H9 (cell line): ENCODE measurements at regions not wholly inside any gene's neighbourhood (a gene's known extent, or its start where the extent isn't known, plus 50 kb on each side); places are given as distances from the start of the nearest gene placed in this dataset.

Experiments
- DNase-seq: peaks from one replicate; pipeline ENCODE4 v3.0.0-alpha.2; 2017
- H2AFZ ChIP-seq: one replicate; pipeline ENCODE4 v1.6.1; 2013; ENCODE audit warnings: mild to moderate bottlenecking, low read length, control low read depth, moderate library complexity
- H2AK5ac ChIP-seq: 2 replicates; pipeline ENCODE4 v1.6.1; 2013; ENCODE audit warnings: low read length, control low read depth, mixed read lengths; ENCODE audit not compliant: insufficient read length
- H2BK120ac ChIP-seq: one replicate; pipeline ENCODE4 v1.6.1; 2013; ENCODE audit warnings: low read depth, mild to moderate bottlenecking, low read length, control low read depth, inconsistent platforms; ENCODE audit not compliant: poor library complexity, severe bottlenecking
- H2BK12ac ChIP-seq: 2 replicates; pipeline ENCODE4 v1.6.1; 2013; ENCODE audit warnings: low read length, control low read depth, mixed read lengths, low read depth; ENCODE audit not compliant: insufficient read length
- H2BK15ac ChIP-seq: 2 replicates; pipeline ENCODE4 v1.6.1; 2013; ENCODE audit warnings: low read depth, low read length, control low read depth
- H2BK20ac ChIP-seq: one replicate; pipeline ENCODE4 v1.6.1; 2013; ENCODE audit warnings: low read depth, mild to moderate bottlenecking, low read length, control low read depth, inconsistent platforms; ENCODE audit not compliant: poor library complexity, severe bottlenecking
- H2BK5ac ChIP-seq: 2 replicates; pipeline ENCODE4 v1.6.1; 2013; ENCODE audit warnings: low read length, control low read depth, mixed read lengths; ENCODE audit not compliant: insufficient read length
- H3K14ac ChIP-seq: 2 replicates; pipeline ENCODE4 v1.6.1; 2013; ENCODE audit warnings: low read length, control low read depth; ENCODE audit not compliant: insufficient read depth
- H3K18ac ChIP-seq: 2 replicates; pipeline ENCODE4 v1.6.1; 2013; ENCODE audit warnings: low read depth, mild to moderate bottlenecking, mixed read lengths, low read length, control low read depth; ENCODE audit not compliant: insufficient read length
- H3K23ac ChIP-seq: 2 replicates; pipeline ENCODE4 v1.6.1; 2013; ENCODE audit warnings: low read length, control low read depth, mixed read lengths, low read depth; ENCODE audit not compliant: insufficient read length
- H3K23me2 ChIP-seq: 2 replicates; pipeline ENCODE4 v1.6.1; 2013; ENCODE audit warnings: low read depth, mild to moderate bottlenecking, mixed read lengths, low read length, control low read depth; ENCODE audit not compliant: insufficient read length, poor library complexity, severe bottlenecking
- H3K27ac ChIP-seq: 2 replicates; pipeline ENCODE4 v1.5.1; 2013; ENCODE audit warnings: low read length, control low read depth, mixed read lengths, low read depth; ENCODE audit not compliant: insufficient read length
- H3K27me3 ChIP-seq: 2 replicates; pipeline ENCODE4 v1.6.1; 2013; ENCODE audit warnings: low read length, control low read depth, inconsistent platforms; ENCODE audit not compliant: insufficient read depth
- H3K4ac ChIP-seq: 2 replicates; pipeline ENCODE4 v1.6.1; 2013; ENCODE audit warnings: low read depth, mild to moderate bottlenecking, control low read depth, inconsistent platforms, low read length, moderate library complexity
- H3K4me1 ChIP-seq: 2 replicates; pipeline ENCODE4 v1.6.1; 2013; ENCODE audit warnings: low read length, control low read depth, inconsistent platforms; ENCODE audit not compliant: insufficient read depth
- H3K4me2 ChIP-seq: 2 replicates; pipeline ENCODE4 v1.6.1; 2013; ENCODE audit warnings: low read length, control low read depth, mixed read lengths; ENCODE audit not compliant: insufficient read length, insufficient read depth
- H3K56ac ChIP-seq: 2 replicates; pipeline ENCODE4 v1.6.1; 2013; ENCODE audit warnings: low read depth, mild to moderate bottlenecking, mixed read lengths, low read length, control low read depth; ENCODE audit not compliant: insufficient read length
- H3K79me1 ChIP-seq: 2 replicates; pipeline ENCODE4 v1.6.1; 2013; ENCODE audit warnings: low read depth, mild to moderate bottlenecking, moderate library complexity, low read length, control low read depth, inconsistent platforms; ENCODE audit not compliant: insufficient read depth, poor library complexity, severe bottlenecking
- H3K79me2 ChIP-seq: 2 replicates; pipeline ENCODE4 v1.6.1; 2013; ENCODE audit warnings: low read length, control low read depth, inconsistent platforms; ENCODE audit not compliant: insufficient read depth
- H3K9ac ChIP-seq: 2 replicates; pipeline ENCODE4 v1.6.1; 2013; ENCODE audit warnings: low read length, control low read depth, mixed read lengths; ENCODE audit not compliant: insufficient read length; ENCODE audit errors: extremely low read depth
- H3K9me3 ChIP-seq: one replicate; pipeline ENCODE4 v1.6.1; 2013; ENCODE audit warnings: low read depth, low read length, inconsistent platforms; ENCODE audit not compliant: control insufficient read depth
- H3T11ph ChIP-seq: one replicate; pipeline ENCODE4 v1.6.1; 2013; ENCODE audit warnings: mild to moderate bottlenecking, low read length, control low read depth, inconsistent platforms
- H4K20me1 ChIP-seq: one replicate; pipeline ENCODE4 v1.6.1; 2013; ENCODE audit not compliant: control insufficient read depth, insufficient read length, insufficient read depth
- H4K5ac ChIP-seq: 2 replicates; pipeline ENCODE4 v1.6.1; 2013; ENCODE audit warnings: low read depth, mild to moderate bottlenecking, mixed read lengths, low read length, control low read depth; ENCODE audit not compliant: insufficient read length
- H4K8ac ChIP-seq: replicated peaks from 2 replicates; pipeline ENCODE4 v1.6.1; 2013; ENCODE audit warnings: low read length, control low read depth, mixed read lengths, low read depth; ENCODE audit not compliant: insufficient read length
- H4K91ac ChIP-seq: 2 replicates; pipeline ENCODE4 v1.6.1; 2013; ENCODE audit warnings: low read depth, mild to moderate bottlenecking, moderate library complexity, mixed read lengths, low read length, control low read depth; ENCODE audit not compliant: insufficient read length
- H3K27ac Mint-ChIP-seq, 3 experiments: 2 replicates in 2 of 3; 3 replicates in 1 of 3; pipeline ENCODE4 v1.8.0; 2020 to 2021; ENCODE audit warnings: mixed read lengths in 3 of 3, mild to moderate bottlenecking in 1 of 3, moderate library complexity in 1 of 3
- H3K27me3 Mint-ChIP-seq: 2 replicates; pipeline ENCODE4 v1.8.0; 2021; ENCODE audit warnings: low read depth, mild to moderate bottlenecking, moderate library complexity, mixed read lengths
- H3K36me3 Mint-ChIP-seq, 3 experiments: 2 replicates in 2 of 3; 3 replicates in 1 of 3; pipeline ENCODE4 v1.8.0; 2020 to 2021; ENCODE audit warnings: low read depth in 3 of 3, mixed read lengths in 3 of 3; ENCODE audit not compliant: insufficient read depth in 1 of 3
- H3K4me1 Mint-ChIP-seq, 2 experiments: 2 replicates each; pipeline ENCODE4 v1.8.0; 2020; ENCODE audit warnings: mixed read lengths in 2 of 2
- H3K4me3 Mint-ChIP-seq, 2 experiments: 2 replicates in 1 of 2; 3 replicates in 1 of 2; pipeline ENCODE4 v1.8.0; 2020 to 2021; ENCODE audit warnings: mild to moderate bottlenecking in 2 of 2, mixed read lengths in 2 of 2, moderate library complexity in 1 of 2
- H3K9me3 Mint-ChIP-seq, 2 experiments: 2 replicates in 1 of 2; 3 replicates in 1 of 2; pipeline ENCODE4 v1.8.0; 2020; ENCODE audit warnings: mild to moderate bottlenecking in 2 of 2, mixed read lengths in 2 of 2, moderate library complexity in 1 of 2
- WGBS: extraction: QIAGEN DNeasy Blood & Tissue Kit; methylation state at CpG from one replicate; pipeline ENCODE4 v1.1.7; 2013; ENCODE audit warnings: missing lambda C conversion rate, low lambda C conversion rate, mixed read lengths; ENCODE audit not compliant: insufficient read length; ENCODE audit errors: extremely low coverage; 5-methylcytosine and 5-hydroxymethylcytosine counted together
- TF ChIP-seq, protein P1 (sequence below): fragments of 200-600 bp; sonication (generic); conservative IDR thresholded peaks from 3 replicates; pipeline ENCODE4 v1.8.0; 2021; ENCODE audit warnings: antibody characterized with exemption, mild to moderate bottlenecking

DNA sequence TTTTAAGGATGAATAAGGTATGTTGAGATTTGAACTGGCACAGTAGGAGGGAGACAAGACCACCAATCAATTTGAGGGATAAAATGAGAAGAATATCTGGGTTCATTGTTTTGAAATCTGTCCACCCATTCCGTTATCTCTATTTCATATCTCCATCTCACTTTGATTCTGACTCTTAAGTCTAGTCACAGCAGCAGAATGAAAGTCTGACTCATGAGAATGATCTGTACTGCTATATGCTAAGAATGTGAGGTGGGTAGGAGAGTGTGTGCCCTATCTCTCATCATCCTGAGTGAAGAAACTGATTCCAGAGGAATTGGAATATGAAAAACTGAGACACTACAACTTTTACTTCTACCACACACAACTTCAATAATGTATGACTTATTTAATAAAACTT lies 1994.5 kb upstream of the PIK3C3 start:
- Histone ChIP-seq H2AFZ (no peak overlapping the region), H2AK5ac (no peak overlapping the region), H2BK20ac (no peak overlapping the region), H3K4me2 (no peak overlapping the region), H2BK15ac (no peak overlapping the region), H3K23me2 (no peaks in the 10 kb centered on the region), H4K91ac (no peak overlapping the region), H4K8ac (no peak overlapping the region), H3K27me3 (no peaks in the 10 kb centered on the region), H3K27ac (no peak overlapping the region), H3K79me2 (no peaks in the 10 kb centered on the region), H3K56ac (no peak overlapping the region), H3K9me3 (no peaks in the 10 kb centered on the region), H2BK5ac (no peak overlapping the region), H3K4ac (no peak overlapping the region), H3K18ac (no peak overlapping the region), H3K4me1 (no peaks in the 10 kb centered on the region), H3K23ac (no peak overlapping the region), H2BK120ac (no peak overlapping the region), H4K20me1 (no peaks in the 10 kb centered on the region), H3K79me1 (no peaks in the 10 kb centered on the region), H3K14ac (no peak overlapping the region), H2BK12ac (no peak overlapping the region), H4K5ac (no peak overlapping the region), H3K9ac (no peak overlapping the region), H3T11ph (no peak overlapping the region)
- H3K36me3 Mint-ChIP-seq: peaks cover 0 to 6% (median 0%) of the 10 kb centered on the region in 3 experiments; a peak in 1 of 7 replicates
- no CpG with 5 or more reads among the region's 1 CpG for WGBS
- TF ChIP-seq, protein P1, sequence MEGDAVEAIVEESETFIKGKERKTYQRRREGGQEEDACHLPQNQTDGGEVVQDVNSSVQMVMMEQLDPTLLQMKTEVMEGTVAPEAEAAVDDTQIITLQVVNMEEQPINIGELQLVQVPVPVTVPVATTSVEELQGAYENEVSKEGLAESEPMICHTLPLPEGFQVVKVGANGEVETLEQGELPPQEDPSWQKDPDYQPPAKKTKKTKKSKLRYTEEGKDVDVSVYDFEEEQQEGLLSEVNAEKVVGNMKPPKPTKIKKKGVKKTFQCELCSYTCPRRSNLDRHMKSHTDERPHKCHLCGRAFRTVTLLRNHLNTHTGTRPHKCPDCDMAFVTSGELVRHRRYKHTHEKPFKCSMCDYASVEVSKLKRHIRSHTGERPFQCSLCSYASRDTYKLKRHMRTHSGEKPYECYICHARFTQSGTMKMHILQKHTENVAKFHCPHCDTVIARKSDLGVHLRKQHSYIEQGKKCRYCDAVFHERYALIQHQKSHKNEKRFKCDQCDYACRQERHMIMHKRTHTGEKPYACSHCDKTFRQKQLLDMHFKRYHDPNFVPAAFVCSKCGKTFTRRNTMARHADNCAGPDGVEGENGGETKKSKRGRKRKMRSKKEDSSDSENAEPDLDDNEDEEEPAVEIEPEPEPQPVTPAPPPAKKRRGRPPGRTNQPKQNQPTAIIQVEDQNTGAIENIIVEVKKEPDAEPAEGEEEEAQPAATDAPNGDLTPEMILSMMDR: no peak
- no peaks in the 10 kb centered on the region for H3K27me3 Mint-ChIP-seq
- no peak overlapping the region for H3K4me3 Mint-ChIP-seq
- no peaks in the 10 kb centered on the region for H3K9me3 Mint-ChIP-seq
- H3K4me1 Mint-ChIP-seq: peaks cover 6 to 7% of the 10 kb centered on the region in 2 experiments
- no peak overlapping the region for H3K27ac Mint-ChIP-seq
- DNase-seq: no peak
